Glomerular endothelial cell (primary cell): ENCODE measurements at regions not wholly inside any gene's neighbourhood (a gene's known extent, or its start where the extent isn't known, plus 50 kb on each side); places are given as distances from the start of the nearest gene placed in this dataset.
"Not testable (repeated sequence)": the region's sequence is repeated elsewhere in the genome, so short reads cannot be mapped to it uniquely, and the experiment has no call there.

Source experiments
- DNase-seq: peaks from one replicate; pipeline ENCODE4 v3.0.0-alpha.2; 2011; ENCODE audit warnings: low read depth, low spot score; ENCODE audit errors: extremely low read depth

DNA sequence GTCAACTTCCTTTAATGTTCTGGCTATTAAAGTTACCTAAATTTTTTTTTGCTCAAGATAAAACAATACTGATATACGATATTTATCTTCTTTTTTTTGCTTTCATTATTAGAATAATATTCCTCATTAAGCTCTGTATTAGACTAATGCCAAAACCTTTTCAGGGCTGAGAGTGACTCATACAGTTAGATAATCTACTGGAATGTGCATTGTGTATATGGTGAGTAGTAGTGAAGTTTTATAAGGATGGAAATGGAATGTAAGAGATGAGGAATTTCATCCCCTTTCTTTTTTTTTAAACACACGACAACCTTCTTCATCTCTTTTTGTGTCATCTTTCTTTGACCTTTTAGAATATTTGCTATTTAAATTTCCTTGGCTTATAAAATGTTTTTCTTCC is 268.6 kb downstream of the ISL1 start:
- DNase-seq: peak; percentile 42

DNA sequence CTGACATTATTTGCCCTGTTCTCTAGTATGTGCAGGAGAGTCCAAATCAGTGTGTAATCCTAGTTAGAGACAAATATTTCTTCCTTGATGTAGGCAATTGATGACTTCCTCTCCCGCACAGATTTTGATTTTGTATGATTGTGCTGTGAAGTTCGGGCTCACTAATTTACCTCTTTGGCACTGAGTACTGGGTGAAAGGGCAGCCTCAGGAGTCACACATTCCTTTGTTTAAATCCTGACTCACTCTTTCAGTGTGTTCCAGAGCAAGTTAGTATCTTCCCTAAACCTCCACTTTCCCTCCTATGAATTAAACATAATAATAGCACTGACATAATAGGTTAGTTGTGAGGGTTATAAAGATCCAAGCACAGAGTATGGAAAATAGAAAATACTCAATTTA is 269.7 kb downstream of the ISL1 start:
- no peak for DNase-seq

DNA sequence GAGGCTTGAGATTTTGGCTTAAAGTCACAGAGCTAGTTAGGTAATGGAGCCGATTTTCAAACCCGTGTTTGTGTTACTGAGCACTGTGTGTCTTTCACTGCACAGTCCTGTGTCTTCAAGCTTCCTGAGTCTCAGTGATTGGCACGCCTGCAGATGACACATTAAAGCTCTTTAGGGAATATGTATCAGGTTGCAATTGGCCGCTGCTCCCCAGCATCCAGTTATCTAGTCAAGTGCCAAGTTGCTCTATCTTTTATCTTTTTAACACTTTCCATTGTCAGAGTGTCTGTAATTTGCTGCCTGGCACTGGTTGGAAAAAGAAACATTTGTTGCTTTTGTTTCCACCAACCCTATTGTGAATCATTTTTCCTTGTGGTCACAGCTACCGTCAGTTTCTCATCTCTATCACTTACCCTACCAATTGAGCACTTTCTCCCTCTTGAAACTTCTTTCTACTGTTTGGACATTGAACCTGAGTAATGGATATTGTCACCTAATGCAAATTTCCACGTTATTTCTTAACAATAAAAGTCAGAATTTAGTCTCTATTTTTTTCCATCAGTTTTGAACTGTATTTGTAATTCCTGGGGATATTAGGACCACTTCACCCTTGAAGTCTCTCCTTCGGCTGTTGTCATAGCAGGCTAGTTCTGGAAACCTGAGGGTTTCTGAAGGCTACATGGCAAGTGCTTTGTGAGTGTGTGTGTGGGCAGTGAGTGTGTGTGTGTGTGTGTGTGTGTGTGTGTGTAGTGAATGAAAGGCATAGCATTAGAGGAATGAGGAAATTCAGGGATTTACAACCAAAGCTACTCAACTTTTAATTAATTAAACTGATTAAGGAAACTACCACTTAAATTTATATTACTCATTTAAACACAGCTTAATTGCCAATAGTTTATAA is 274.3 kb downstream of the ISL1 start:
- no peak for DNase-seq

DNA sequence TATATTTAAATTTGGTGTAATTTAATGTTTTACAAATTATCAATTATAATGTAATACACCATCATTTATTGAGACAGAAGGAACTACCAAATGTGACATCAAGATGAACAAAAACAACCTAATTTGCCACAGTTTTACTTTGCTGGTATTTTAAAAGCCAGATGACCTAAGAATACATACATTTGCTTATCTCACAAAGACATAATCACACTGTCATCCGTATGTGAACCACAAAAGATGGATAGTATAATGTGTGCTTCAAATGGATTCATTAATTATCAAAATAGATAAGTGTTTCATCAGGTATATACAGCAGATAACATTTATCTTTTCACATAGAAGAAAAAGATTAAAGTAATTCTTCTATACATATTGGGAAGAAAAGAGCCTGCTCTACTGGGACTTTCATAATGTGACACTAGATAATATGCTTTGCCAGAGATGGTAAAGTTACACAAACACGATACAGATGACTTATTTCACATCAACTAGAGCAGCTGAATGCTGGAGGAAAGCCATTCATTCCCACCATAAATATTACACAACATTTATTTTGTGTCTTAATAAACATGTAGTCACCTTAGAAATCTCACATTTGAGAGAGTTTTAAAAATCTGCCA is 278.5 kb downstream of the ISL1 start:
- DNase-seq: no peak

DNA sequence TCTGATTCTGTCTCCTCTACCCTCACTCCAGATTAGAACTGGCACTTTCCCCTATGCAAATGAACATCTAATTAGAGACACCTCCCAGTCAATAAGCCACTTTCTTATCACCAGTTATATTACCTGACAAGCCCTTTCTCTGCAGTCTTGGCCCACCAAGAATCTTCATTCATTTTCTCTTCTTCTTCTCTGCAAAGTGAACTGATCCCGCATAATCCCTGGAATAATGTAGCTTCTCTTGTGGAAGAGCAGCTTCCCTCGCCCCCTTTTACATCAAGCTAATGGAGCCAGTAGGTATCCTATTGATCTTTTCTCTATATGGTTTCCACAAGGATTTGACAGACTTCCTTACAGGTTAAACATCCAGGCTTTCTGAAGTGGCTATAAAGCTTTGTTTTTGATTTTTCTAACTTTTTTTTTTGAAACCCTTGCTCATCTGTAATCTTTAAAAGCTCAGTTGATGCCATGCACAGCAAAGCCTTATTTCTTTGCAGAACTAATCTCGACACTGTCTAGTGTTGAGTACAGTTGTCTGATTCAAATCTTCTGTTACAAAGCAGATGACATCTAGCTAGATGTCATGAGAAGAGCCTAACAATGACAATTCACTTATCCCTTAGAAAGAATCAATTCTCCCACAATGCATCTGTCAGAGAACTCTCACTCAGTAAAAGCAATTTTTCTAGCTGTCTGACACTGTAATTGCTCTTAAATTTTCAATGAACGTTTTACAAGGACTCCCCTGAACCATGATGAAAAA is 281.4 kb downstream of the ISL1 start:
- DNase-seq: no peak

DNA sequence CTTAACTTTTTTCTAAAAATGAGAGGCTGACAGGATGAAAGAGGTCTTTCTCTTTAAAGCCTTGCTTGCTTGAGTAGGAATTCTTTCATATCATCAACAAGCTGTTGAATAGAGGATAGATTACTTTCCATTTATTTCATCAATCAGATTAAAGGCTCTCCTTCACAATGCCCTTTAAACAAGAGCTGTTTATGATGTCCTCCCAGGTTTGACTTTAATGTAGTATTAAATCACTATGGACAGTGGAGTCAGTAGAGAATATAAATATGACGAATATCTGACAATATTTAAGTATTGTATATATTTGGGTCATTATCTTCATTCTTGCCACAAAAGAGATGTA is 282.0 kb downstream of the ISL1 start:
- DNase-seq: no peak

DNA sequence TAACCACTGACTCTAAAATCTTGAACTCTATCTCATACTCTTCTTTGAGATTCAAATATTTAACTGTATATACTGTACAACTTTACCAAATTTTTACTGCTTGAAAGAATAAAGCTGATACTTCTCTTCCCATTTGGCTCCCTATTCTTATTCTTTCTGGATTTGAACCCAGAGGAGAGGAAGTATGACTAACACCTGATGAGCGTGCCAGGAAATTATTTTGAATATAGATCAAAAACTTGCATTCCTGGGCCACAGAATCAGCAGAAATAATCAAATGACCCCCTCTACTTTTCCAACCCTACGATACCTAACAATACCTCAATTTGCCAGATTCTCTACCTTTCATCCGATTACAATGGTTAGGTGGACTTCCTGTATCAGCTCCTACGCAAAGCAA is 285.8 kb downstream of the ISL1 start:
- no peak for DNase-seq

DNA sequence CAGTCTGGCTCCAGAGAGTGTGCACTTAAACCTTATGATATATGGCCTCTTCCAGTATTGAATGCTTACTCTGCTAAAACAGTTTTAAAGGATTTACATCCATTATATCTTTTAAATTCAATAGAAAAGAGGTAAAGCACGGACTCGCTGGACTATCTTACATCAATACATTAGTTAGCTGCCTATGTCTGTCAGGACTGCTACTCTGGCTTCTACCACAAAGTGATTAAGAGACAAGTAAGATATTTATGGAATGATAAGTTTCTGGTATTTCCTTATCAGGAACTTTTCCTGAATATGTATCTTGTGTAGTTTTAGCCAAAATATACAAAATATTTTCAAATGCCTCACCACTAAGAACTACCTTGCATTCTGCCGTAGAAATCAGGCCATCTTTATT is 295.1 kb downstream of the ISL1 start:
- no peak for DNase-seq

DNA sequence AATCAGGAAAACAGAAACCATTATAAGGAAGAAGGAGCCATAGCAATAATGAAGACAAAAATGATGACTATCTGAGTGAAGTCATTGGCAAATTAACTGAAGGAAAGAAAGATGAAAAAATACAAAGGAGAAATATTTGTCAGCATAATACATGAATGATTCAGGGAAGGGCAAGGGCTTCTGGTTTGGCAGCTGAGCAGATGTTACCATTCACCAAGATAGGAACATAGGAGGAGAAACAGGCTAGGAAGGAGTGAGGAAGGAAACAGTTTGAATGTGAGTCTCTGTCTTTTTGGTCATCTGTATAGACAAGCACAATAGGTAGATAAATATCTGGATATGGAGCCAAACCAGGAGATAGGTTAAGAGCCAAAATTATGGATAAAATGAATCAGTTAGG is 296.0 kb downstream of the ISL1 start:
- DNase-seq: no peak

DNA sequence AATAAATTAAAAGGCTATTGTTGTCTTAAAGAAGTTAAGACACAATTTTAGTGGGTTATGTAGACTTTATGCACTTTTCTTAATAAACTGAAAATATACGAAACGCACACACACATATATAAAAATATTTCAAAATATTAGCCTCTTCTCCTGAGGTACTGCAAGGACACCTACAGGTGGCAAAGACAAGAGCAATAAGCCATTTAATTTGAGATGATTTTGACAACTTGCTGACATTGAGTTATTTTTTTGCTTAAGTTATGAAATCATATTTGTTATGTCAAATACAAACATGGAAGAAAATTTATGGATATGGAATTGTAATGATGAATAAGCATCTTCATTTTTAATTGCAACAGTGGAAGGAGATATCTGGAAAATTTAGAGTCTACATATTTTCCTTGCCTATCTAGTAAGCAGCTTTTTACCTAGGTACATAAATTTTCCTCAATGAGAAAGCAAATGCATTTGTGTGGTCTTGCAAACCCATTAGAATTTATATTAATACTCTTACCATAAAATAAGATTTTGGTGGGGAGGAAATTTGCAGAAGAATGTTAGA is 301.6 kb downstream of the ISL1 start:
- DNase-seq: no peak

DNA sequence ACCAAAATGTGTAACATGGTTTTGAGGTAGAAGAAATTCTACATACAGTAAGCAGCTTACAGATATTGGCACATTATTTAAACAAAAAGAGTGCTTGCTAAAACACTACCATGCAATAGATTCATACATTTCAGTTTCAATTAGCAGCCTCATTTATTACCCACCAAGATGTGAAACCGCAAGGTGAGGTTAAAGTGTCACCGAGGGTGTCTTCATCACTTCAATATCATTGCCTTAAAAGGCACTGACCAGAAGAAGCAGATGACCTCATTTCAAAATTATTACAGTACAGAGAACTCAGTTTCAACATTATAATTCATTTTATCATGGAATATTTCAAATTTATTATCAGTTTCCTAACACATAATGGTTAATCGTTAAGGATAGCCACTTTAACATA is 302.2 kb downstream of the ISL1 start:
- DNase-seq: no peak

DNA sequence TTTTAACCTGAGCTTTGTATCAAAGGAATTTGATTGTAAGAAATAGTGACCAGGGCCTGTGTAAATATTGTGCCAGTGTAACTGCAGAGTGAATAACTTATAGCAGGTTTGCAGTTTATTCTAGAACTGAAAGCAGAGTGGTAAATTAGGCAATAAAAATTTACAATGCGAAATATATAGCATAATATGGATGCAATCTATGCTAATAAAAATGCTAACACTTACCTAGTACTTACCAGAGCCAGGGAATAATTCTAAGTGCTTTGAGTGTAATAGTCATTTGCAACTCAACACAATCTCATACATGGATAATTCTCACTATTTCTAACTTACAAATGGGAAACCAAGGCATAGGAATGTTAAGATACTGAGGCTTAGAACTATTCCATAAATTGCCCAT is 303.4 kb downstream of the ISL1 start:
- no peak for DNase-seq

DNA sequence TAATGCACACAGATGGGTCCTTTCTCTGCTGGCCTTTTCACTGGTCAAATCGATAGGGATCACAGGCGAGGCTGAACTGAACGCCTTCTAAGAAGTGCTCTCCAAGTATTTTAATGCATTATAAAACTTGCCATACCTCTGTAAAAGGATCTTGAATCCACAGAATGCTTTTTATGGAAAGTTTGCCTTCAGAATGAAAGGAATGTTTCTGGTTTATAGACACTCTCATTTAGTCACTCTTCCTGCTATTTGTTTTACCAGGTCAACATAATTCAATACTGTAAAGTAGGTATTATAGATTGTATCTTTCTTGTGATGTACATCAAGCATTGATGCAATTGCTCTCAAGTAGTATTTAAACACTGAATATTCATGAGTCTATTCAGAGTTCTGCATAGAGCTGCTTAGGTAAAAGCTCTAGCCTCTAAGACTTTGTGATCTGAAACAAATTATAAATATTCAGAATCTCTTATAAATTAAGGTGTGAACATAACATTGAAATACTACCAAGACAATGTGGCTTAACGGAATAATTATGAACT is 308.4 kb downstream of the ISL1 start:
- no peak for DNase-seq

DNA sequence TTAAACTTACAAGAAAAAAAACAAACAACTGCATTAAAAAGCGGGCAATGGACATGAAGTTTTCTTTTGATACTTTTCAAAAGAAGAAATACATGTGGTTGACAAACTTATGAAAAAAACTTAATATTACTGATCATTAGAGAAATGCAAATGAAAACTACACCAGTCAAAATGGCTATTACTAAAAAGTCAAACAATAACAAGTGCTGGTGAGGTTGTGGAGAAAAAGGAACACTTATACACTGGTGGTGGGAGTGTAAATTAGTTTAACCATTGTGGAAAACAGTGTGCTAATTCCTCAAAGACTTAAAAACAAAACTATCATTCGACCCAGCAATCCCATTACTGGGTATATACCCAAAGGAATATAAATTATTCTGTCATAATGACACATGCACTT is 311.6 kb downstream of the ISL1 start:
- no peak for DNase-seq

DNA sequence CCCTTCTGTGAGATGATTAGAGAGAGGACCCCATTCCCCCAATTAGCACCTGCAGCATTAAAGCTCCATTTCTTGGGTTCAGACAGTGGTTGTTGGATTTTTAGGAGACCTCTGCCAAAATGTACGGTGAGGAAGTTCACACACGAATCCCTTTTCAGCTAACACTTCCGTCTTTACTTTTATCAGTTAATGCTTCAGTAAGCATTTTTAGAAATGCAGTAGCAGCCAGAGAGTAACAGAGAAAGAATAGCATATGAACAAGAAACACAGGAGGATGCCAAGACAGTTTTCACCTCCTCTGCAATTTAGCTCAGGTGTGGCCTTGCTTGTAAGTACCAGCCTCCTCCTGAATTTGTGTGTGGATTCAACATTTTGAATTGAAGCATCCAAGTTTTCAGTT is 312.9 kb downstream of the ISL1 start:
- no peak for DNase-seq

DNA sequence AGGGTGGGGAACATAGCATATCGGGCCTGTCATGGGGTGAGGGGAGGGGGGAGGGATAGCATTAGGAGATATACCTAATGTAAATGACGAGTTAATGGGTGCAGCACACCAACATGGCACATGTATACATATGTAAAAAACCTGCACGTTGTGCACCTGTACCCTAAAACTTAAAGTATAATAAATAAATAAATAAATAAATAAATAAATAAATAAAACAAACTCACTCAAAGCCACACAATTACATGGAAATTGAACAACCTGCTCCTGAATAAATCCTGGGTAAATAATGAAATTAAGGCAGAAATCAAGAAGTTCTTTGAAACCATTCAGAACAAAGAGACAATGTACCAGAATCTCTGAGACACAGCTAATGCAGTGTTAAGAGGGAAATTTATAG is 318.8 kb downstream of the ISL1 start:
- DNase-seq: not testable (repeated sequence)

DNA sequence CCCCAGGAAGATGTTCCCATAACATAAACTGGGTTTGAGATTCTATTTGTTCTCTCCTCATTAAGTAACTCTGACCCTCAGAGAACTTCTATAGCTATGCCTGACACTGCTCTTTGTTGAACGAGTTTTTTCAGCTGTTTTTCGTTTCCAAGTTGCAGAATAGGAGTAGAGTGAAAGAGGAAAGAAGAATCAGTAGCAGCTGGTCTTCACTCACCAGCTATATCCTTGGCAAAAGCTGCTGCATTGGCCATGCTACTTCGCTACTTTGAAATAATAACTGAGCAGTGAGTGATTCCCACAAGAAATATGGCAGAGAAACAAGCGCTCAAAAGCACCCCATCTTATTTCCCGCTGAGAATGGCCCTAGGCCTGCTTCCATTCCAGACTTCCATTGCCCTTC is 329.0 kb downstream of the ISL1 start:
- DNase-seq: no peak

DNA sequence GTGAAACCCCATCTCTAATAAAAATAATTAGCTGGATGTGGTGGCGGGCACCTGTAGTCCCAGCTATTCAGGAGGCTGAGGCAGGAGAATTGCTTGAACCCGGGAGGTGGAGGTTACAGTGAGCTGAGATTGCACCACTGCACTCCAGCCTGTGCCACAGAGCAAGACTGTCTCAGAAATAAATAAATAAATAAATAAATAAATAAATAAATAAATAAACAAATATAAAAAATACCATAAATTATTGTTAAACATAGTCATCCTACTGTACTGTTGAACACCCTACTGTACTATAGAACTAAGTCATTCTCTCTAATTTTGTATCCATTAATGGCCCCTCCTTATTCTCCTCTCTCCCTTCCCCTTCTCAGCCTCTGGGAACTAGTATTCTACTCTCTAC is 332.2 kb downstream of the ISL1 start:
- not testable (repeated sequence) for DNase-seq

DNA sequence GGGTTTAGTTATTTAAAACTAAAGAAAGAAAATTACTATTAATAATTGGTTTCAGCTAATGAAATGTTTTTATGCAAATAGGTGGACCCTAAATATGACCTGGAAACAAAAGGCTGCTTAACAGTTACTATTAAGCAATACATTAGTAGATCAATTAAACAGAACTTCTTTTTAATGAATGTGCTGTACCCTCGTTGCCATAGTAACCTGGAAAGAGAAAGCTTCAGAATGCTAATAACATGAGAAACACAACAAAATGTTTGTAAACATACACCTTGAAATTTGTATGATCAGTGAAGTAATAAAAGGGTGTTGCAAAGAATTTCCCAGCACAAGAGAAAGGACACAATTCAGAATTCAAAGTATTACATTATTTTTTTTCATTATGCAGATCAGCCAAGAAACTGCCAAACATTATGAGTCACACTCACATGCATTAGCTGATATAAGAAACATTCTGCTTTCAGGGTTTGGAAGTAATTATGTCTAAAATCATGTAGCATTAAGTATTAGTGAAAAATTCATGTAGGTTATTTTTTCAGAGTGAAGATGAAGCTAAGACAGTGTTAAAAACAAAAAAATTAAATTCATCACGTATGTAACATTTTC is 348.3 kb downstream of the ISL1 start:
- DNase-seq: peak; percentile 14

DNA sequence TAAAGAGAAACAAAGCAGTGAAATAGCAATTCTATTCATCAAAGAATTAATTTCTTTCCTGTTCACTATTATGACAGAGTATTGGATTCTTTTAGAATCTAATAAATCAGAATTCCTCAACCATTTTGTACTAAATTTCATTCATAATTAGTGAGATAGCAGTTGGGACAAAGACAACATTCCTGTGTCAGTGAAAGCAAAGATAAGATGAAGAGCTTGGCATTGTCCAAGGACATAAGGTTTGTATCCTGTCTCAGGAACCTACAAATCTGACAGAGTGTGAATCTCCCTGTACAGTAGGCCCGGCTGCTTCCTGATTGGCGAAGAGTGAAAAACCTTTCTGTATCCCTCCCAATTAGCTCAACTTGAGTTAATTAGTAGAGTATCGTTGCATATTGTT is 349.1 kb downstream of the ISL1 start:
- DNase-seq: no peak

DNA sequence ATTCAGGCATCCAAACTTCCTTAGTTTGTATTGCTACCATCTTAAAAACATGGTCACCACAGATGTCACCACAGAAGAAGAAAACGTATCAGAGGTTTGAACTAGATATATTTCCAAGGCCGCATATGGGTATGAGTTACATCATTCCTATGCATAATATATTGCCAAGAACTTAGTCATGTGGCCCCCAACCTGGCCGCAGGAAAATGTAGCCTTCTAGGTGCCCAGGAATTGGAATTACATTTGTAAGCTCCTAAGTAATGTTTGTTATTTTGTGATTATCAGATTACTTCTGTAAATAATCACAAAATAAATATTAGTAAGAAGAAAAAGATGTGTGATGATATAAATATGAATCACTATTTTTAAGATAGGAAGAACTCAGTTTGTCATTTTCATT is 351.4 kb downstream of the ISL1 start:
- DNase-seq: no peak
